Endothelial cell of umbilical vein (primary cell): ENCODE measurements at regions not wholly inside any gene's neighbourhood (a gene's known extent, or its start where the extent isn't known, plus 50 kb on each side); places are given as distances from the start of the nearest gene placed in this dataset.

Experiments
- BruUV-seq: library from RNA; stranded (reverse); fragments of 400-500 nt; replicated peaks from 2 replicates; lab custom pipeline; 2021; lab: Mats Ljungman, UMichigan
- CTCF ChIA-PET: fragments of 300-600, 350-600 bp; sonication (Branson Sonifier 250); formaldehyde crosslinking; loops from one replicate; lab custom pipeline; 2021; ENCODE audit warnings: antibody characterized with exemption, inconsistent platforms; lab: Charles Lee
- POLR2A ChIA-PET: fragments of 300-600, 350-600 bp; sonication (Branson Sonifier 250); formaldehyde crosslinking; loops from one replicate; lab custom pipeline; 2021; ENCODE audit warnings: antibody characterized with exemption, inconsistent platforms; lab: Charles Lee
- DNase-seq: peaks from one replicate; pipeline ENCODE4 v3.0.0-alpha.2; 2011; ENCODE audit warnings: low read depth, low spot score
- FAIRE-seq: peaks from 2 replicates; lab custom pipeline; 2011; peaks lifted over from hg19 to GRCh38; lab: Jason Lieb, UNC
- H2AFZ ChIP-seq: 2 replicates; pipeline ENCODE4 v1.6.0; 2012; ENCODE audit warnings: low read depth, low read length, control low read depth, inconsistent platforms
- H3K27ac ChIP-seq: 2 replicates; pipeline ENCODE4 v1.5.1; 2011; ENCODE audit warnings: low read depth, mild to moderate bottlenecking, control low read depth, low read length, moderate library complexity; ENCODE audit not compliant: insufficient read depth
- H3K27me3 ChIP-seq, 2 experiments: 2 replicates each; pipeline versions ENCODE4 v1.6.0 to v1.6.1; 2011; ENCODE audit warnings: low read length in 2 of 2, mixed read lengths in 1 of 2; ENCODE audit not compliant: control insufficient read depth in 2 of 2, insufficient read depth in 2 of 2
- H3K36me3 ChIP-seq, 2 experiments: 2 replicates in 1 of 2; 3 replicates in 1 of 2; pipeline ENCODE4 v1.5.1; 2011; ENCODE audit warnings: low read length in 2 of 2, mild to moderate bottlenecking in 1 of 2, moderate library complexity in 1 of 2; ENCODE audit not compliant: control insufficient read depth in 2 of 2, insufficient read depth in 2 of 2; ENCODE audit errors: extremely low read depth in 1 of 2
- H3K4me1 ChIP-seq: 3 replicates; pipeline ENCODE4 v1.5.1; 2011; ENCODE audit warnings: mild to moderate bottlenecking, low read length; ENCODE audit not compliant: control insufficient read depth, insufficient read depth; ENCODE audit errors: extremely low read depth
- H3K4me2 ChIP-seq: 2 replicates; pipeline ENCODE4 v1.6.1; 2011; ENCODE audit warnings: low read length, control low read depth, mixed read lengths; ENCODE audit not compliant: insufficient read depth
- H3K4me3 ChIP-seq, 3 experiments: fragments of 200-600 bp in 1 of 3; sonication (generic), shearing (Covaris generic) in 1 of 3; replicated peaks in 1 of 3; 2 replicates each; pipeline ENCODE4 v1.5.1; 2011 to 2016; ENCODE audit warnings: control low read depth in 3 of 3, low read length in 3 of 3, mild to moderate bottlenecking in 2 of 3, inconsistent platforms in 1 of 3, low read depth in 1 of 3, moderate library complexity in 1 of 3; ENCODE audit not compliant: insufficient read depth in 1 of 3
- H3K79me2 ChIP-seq: 2 replicates; pipeline ENCODE4 v1.6.0; 2012; ENCODE audit warnings: low read length, inconsistent platforms; ENCODE audit not compliant: control insufficient read depth, insufficient read depth
- H3K9ac ChIP-seq: replicated peaks from 2 replicates; pipeline ENCODE3; 2011; ENCODE audit warnings: low read length, control low read depth; ENCODE audit not compliant: insufficient read depth; ENCODE audit errors: extremely low read depth
- H3K9me1 ChIP-seq: replicated peaks from 3 replicates; pipeline ENCODE4 v1.6.0; 2011; ENCODE audit warnings: mild to moderate bottlenecking, low read length; ENCODE audit not compliant: control insufficient read depth, insufficient read depth; ENCODE audit errors: extremely low read depth
- H3K9me3 ChIP-seq: replicated peaks from 2 replicates; pipeline ENCODE4 v1.5.1; 2012; ENCODE audit warnings: low read length, inconsistent platforms; ENCODE audit not compliant: control insufficient read depth, insufficient read depth
- H4K20me1 ChIP-seq: replicated peaks from 2 replicates; pipeline ENCODE3; 2011; ENCODE audit warnings: mild to moderate bottlenecking, low read length; ENCODE audit not compliant: control insufficient read depth, insufficient read depth; ENCODE audit errors: extremely low read depth
- EZH2 ChIP-seq: IDR thresholded peaks from 2 replicates; pipeline ENCODE4 v1.6.1; 2012; ENCODE audit warnings: borderline replicate concordance, low read depth, mild to moderate bottlenecking, moderate library complexity, low read length, inconsistent platforms; ENCODE audit not compliant: severe bottlenecking
- FOS ChIP-seq: IDR thresholded peaks from 2 replicates; pipeline ENCODE4 v1.6.1; 2011; ENCODE audit warnings: mild to moderate bottlenecking, low read length, moderate library complexity, borderline replicate concordance; ENCODE audit not compliant: insufficient read depth
- GATA2 ChIP-seq: IDR thresholded peaks from 2 replicates; pipeline ENCODE4 v1.7.0; 2011; ENCODE audit warnings: low read depth, mild to moderate bottlenecking, moderate library complexity, mixed read lengths, low read length; ENCODE audit not compliant: insufficient read length, insufficient read depth
- JUN ChIP-seq: IDR thresholded peaks from 2 replicates; pipeline ENCODE4 v1.6.1; 2011; ENCODE audit warnings: borderline replicate concordance, low read depth; ENCODE audit not compliant: insufficient read length, insufficient read depth
- MYC ChIP-seq: IDR thresholded peaks from one replicate; pipeline ENCODE4 v1.6.1; 2011; ENCODE audit warnings: mild to moderate bottlenecking, low read depth, low read length
- POLR2A ChIP-seq: IDR thresholded peaks from 2 replicates; pipeline ENCODE4 v1.6.1; 2012; ENCODE audit warnings: low read depth, mild to moderate bottlenecking, control low read depth, low read length
- POLR2AphosphoS5 ChIP-seq: IDR thresholded peaks from 2 replicates; pipeline ENCODE4 v1.6.1; 2012; ENCODE audit warnings: low read depth, mild to moderate bottlenecking, control low read depth, low read length, moderate library complexity; ENCODE audit not compliant: insufficient read depth
- dilution Hi-C: fragments of 300-500 bp; cut with MboI; formaldehyde crosslinking; loops from one replicate; pipeline ENCODE4 v1.15.0; 2019; ENCODE audit warnings: low sequenced_read_pairs; ENCODE audit not compliant: extremely low pct_ligation_motif_present
- intact Hi-C: fragments of 100-400 bp; cut with micrococcal nuclease; formaldehyde crosslinking; loops from one replicate; pipeline ENCODE4 v1.10.0; 2022
- TF ChIP-seq, protein P1 (sequence below): IDR thresholded peaks from 2 replicates; pipeline ENCODE4 v1.6.1; 2011; ENCODE audit not compliant: insufficient read depth, insufficient read length
- TF ChIP-seq, protein P2 (sequence below), 2 donors: IDR thresholded peaks; 1 replicate in 1 of 2; 2 replicates in 1 of 2; pipeline ENCODE4 v1.5.1; 2011; ENCODE audit warnings: low read length in 2 of 2, mild to moderate bottlenecking in 2 of 2, moderate library complexity in 2 of 2, control low read depth in 1 of 2, inconsistent platforms in 1 of 2, low read depth in 1 of 2; ENCODE audit not compliant: insufficient read depth in 1 of 2; ENCODE audit errors: extremely low read depth in 1 of 2

DNA sequence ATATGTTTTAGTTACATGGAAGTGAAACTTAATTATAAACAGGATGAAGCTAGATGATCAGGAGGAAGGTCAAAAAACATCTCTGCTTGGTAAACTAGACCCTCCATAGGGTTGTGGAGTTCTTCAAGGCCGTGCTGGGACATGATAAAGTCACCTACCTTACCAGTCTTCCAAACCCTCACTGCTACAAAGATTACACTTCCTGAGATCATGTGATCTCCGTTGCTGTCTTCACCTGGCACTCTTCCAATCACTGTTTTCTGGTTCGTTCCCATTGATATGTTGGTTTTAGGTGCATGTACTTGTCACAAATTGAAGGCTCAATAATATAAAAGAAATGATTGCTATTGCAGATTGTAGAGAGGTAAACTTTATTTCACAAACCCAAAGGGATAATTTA lies 161.5 kb upstream of the MAN1A1 start:
- ChIA-PET CTCF (no interaction called here), POLR2A (no interaction called here)
- no peaks in the 10 kb centered on the region for H4K20me1 ChIP-seq
- H3K9me1 ChIP-seq, result no peaks in the 10 kb centered on the region
- no TSS peak for BruUV-seq
- no peaks in the 10 kb centered on the region for H3K27me3 ChIP-seq
- intact Hi-C loops, result no loop called here
- no peaks in the 10 kb centered on the region for H3K9me3 ChIP-seq
- no peaks in the 10 kb centered on the region for H3K36me3 ChIP-seq
- no peak overlapping the region for H3K27ac ChIP-seq
- H2AFZ ChIP-seq, result no peak overlapping the region
- no peak overlapping the region for H3K4me2 ChIP-seq
- dilution Hi-C loops, result no loop called here
- no peak overlapping the region for H3K9ac ChIP-seq
- DNase-seq (no peak), FAIRE-seq (no peak)
- H3K4me1 ChIP-seq, result no peaks in the 10 kb centered on the region
- no peak overlapping the region for H3K4me3 ChIP-seq
- no peak for TF ChIP-seq JUN
- TF ChIP-seq MYC, result no peak
- TF ChIP-seq POLR2A, result no peak
- TF ChIP-seq EZH2, result no peak
- TF ChIP-seq GATA2, result no peak
- no peak for TF ChIP-seq FOS
- TF ChIP-seq, protein P1, sequence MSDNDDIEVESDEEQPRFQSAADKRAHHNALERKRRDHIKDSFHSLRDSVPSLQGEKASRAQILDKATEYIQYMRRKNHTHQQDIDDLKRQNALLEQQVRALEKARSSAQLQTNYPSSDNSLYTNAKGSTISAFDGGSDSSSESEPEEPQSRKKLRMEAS, result no peak
- no peak for TF ChIP-seq POLR2AphosphoS5
- TF ChIP-seq, protein P2, sequence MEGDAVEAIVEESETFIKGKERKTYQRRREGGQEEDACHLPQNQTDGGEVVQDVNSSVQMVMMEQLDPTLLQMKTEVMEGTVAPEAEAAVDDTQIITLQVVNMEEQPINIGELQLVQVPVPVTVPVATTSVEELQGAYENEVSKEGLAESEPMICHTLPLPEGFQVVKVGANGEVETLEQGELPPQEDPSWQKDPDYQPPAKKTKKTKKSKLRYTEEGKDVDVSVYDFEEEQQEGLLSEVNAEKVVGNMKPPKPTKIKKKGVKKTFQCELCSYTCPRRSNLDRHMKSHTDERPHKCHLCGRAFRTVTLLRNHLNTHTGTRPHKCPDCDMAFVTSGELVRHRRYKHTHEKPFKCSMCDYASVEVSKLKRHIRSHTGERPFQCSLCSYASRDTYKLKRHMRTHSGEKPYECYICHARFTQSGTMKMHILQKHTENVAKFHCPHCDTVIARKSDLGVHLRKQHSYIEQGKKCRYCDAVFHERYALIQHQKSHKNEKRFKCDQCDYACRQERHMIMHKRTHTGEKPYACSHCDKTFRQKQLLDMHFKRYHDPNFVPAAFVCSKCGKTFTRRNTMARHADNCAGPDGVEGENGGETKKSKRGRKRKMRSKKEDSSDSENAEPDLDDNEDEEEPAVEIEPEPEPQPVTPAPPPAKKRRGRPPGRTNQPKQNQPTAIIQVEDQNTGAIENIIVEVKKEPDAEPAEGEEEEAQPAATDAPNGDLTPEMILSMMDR (IDR thresholded peaks at IDR 0.05; ENCODE audit: extremely low read depth in 1 of 2, insufficient read depth in 1 of 2, low read depth in 1 of 2, low read length in 2 of 2), result no peak
- no peaks in the 10 kb centered on the region for H3K79me2 ChIP-seq
